Tongue (tissue), 1 donor: ENCODE measurements at regions not wholly inside any gene's neighbourhood (a gene's known extent, or its start where the extent isn't known, plus 50 kb on each side); places are given as distances from the start of the nearest gene placed in this dataset.

ENCODE experiments used
- DNase-seq: peaks from one replicate; pipeline ENCODE4 v3.0.0-alpha.2; 2015

- DNase-seq: no peak
These were observed 68.1 kb downstream of the TEKT4 start for GRCh38 chr2:94939349-94939748.

GRCh38 chr2:94947097-94948016, 76.1 kb downstream of the TEKT4 start:
- no peak for DNase-seq

- no peak for DNase-seq
These were observed 69.8 kb upstream of the MAL start for GRCh38 chr2:94955702-94956101.

- DNase-seq: peak; percentile 56
These were observed 68.6 kb upstream of the MAL start for GRCh38 chr2:94956797-94957391.

- no peak for DNase-seq
These were observed 67.3 kb upstream of the MAL start for GRCh38 chr2:94958245-94958644.

- DNase-seq: no peak
These were observed 65.2 kb upstream of the MAL start for GRCh38 chr2:94960266-94960665.

- no peak for DNase-seq
These were observed 64.8 kb upstream of the MAL start for GRCh38 chr2:94960751-94961150.

GRCh38 chr2:94964193-94964592, 61.3 kb upstream of the MAL start:
- DNase-seq: no peak

- DNase-seq: no peak
These were observed 58.8 kb upstream of the MAL start for GRCh38 chr2:94966689-94967088.

GRCh38 chr2:94970353-94970752, 55.2 kb upstream of the MAL start:
- no peak for DNase-seq
